ENCODE measurements at regions not wholly inside any gene's neighbourhood (a gene's known extent, or its start where the extent isn't known, plus 50 kb on each side); places are given as distances from the start of the nearest gene placed in this dataset.

GRCh38 chr1:238892612-238893011 is 493.8 kb upstream of the CHRM3 start:
- Histone ChIP-seq H3K14ac (ENCODE audit: insufficient read depth, low read length) (no peak overlapping the region), H3T11ph (ENCODE audit: low read length) (no peak overlapping the region), H2AK5ac (ENCODE audit: insufficient read length, low read length) (no peak overlapping the region), H2BK12ac (ENCODE audit: insufficient read length, low read depth, low read length) (no peak overlapping the region), H3K79me1 (ENCODE audit: insufficient read depth, low read depth, low read length, poor library complexity, severe bottlenecking) (no peaks in the 10 kb centered on the region), H2BK5ac (ENCODE audit: insufficient read length, low read length) (no peak overlapping the region), H3K79me2 (ENCODE audit: insufficient read depth, low read length) (no peaks in the 10 kb centered on the region), H3K27me3 (ENCODE audit: insufficient read depth, low read length) (no peaks in the 10 kb centered on the region), H2AFZ (ENCODE audit: low read length) (no peak overlapping the region), H3K56ac (ENCODE audit: insufficient read length, low read depth, low read length) (no peak overlapping the region), H3K4me1 (ENCODE audit: insufficient read depth, low read length) (no peaks in the 10 kb centered on the region), H4K5ac (ENCODE audit: insufficient read length, low read depth, low read length) (no peak overlapping the region), H2BK20ac (ENCODE audit: low read depth, low read length, poor library complexity, severe bottlenecking) (no peak overlapping the region), H3K4ac (ENCODE audit: low read depth, low read length) (no peak overlapping the region), H3K23me2 (ENCODE audit: insufficient read length, low read depth, low read length, poor library complexity, severe bottlenecking) (no peaks in the 10 kb centered on the region), H3K27ac (ENCODE audit: insufficient read length, low read depth, low read length) (no peak overlapping the region), H2BK15ac (ENCODE audit: low read depth, low read length) (no peak overlapping the region), H3K4me2 (ENCODE audit: insufficient read depth, insufficient read length, low read length) (no peak overlapping the region), H4K8ac (replicated peaks; ENCODE audit: insufficient read length, low read depth, low read length) (no peak overlapping the region), H3K18ac (ENCODE audit: insufficient read length, low read depth, low read length) (no peak overlapping the region), H3K9ac (ENCODE audit: extremely low read depth, insufficient read length, low read length) (no peak overlapping the region), H4K20me1 (ENCODE audit: control insufficient read depth, insufficient read depth, insufficient read length) (no peaks in the 10 kb centered on the region), H3K23ac (ENCODE audit: insufficient read length, low read depth, low read length) (no peak overlapping the region), H3K9me3 (ENCODE audit: control insufficient read depth, low read depth, low read length) (no peaks in the 10 kb centered on the region), H2BK120ac (ENCODE audit: low read depth, low read length, poor library complexity, severe bottlenecking) (no peak overlapping the region), H4K91ac (ENCODE audit: insufficient read length, low read depth, low read length) (no peak overlapping the region)
- Mint-ChIP-seq H3K4me3 (no peak overlapping the region), H3K27me3 (ENCODE audit: low read depth) (no peaks in the 10 kb centered on the region), H3K27ac (no peak overlapping the region; a peak in 2 of 7 replicates), H3K9me3 (peaks cover 0 to under 1% of the 10 kb centered on the region in 2 experiments; a peak in 1 of 5 replicates), H3K4me1 (0 out of 4 replicates have a peak, but pooled peaks cover 0 to 2% of the 10 kb centered on the region in 2 experiments), H3K36me3 (ENCODE audit: insufficient read depth in 1 of 3, low read depth in 3 of 3) (no peaks in the 10 kb centered on the region)
- no CpG with 5 or more reads among the region's 4 CpGs for WGBS (ENCODE audit: extremely low coverage, insufficient read length, low lambda C conversion rate)
- no peak for TF ChIP-seq CTCF (conservative IDR thresholded peaks at IDR 0.05)
- DNase-seq, result no peak
